SU-DHL-6 (cell line): ENCODE measurements at regions not wholly inside any gene's neighbourhood (a gene's known extent, or its start where the extent isn't known, plus 50 kb on each side); places are given as distances from the start of the nearest gene placed in this dataset.

Experiments used
- H2AFZ ChIP-seq: fragments of 200-600 bp; sonication (generic); 2 replicates; pipeline ENCODE4 v1.6.1; 2014; ENCODE audit warnings: low read depth, mild to moderate bottlenecking, moderate library complexity, mixed read lengths, antibody characterized with exemption, low read length; ENCODE audit not compliant: severe bottlenecking
- H3F3A ChIP-seq: fragments of 200-600 bp; shearing (Covaris generic); 2 replicates; pipeline ENCODE4 v1.6.0; 2016; ENCODE audit warnings: antibody characterized with exemption, mild to moderate bottlenecking; ENCODE audit not compliant: insufficient read depth
- H3K27ac ChIP-seq: fragments of 200-600 bp; sonication (generic); 2 replicates; pipeline ENCODE4 v1.5.1; 2016; ENCODE audit warnings: low read depth, mild to moderate bottlenecking, low read length, moderate library complexity, mixed read lengths
- H3K27me3 ChIP-seq: fragments of 200-600 bp; sonication (generic), shearing (Covaris generic); 2 replicates; pipeline ENCODE4 v1.6.0; 2014; ENCODE audit warnings: mild to moderate bottlenecking, low read length
- H3K36me3 ChIP-seq: fragments of 200-600 bp; sonication (generic); 2 replicates; pipeline ENCODE4 v1.6.1; 2014; ENCODE audit warnings: mild to moderate bottlenecking, low read length, mixed read lengths
- H3K4me2 ChIP-seq: fragments of 300-600, 200-600 bp; shearing (Covaris generic), sonication (generic); 2 replicates; pipeline ENCODE4 v1.6.0; 2014; ENCODE audit warnings: low read length, low read depth, mild to moderate bottlenecking; ENCODE audit not compliant: poor library complexity, severe bottlenecking
- H3K4me3 ChIP-seq: fragments of 200-600 bp; sonication (generic); 2 replicates; pipeline ENCODE4 v1.5.1; 2014; ENCODE audit warnings: antibody characterized with exemption, low read length, mild to moderate bottlenecking, mixed read lengths; ENCODE audit not compliant: insufficient read depth, poor library complexity, severe bottlenecking
- H3K79me2 ChIP-seq: fragments of 200-600 bp; sonication (generic); 2 replicates; pipeline ENCODE4 v1.6.1; 2014; ENCODE audit warnings: mild to moderate bottlenecking, low read length, moderate library complexity; ENCODE audit not compliant: insufficient read depth
- H3K9ac ChIP-seq: fragments of 200-600 bp; sonication (generic); 2 replicates; pipeline ENCODE4 v1.7.0; 2014; ENCODE audit warnings: mild to moderate bottlenecking, low read length
- H3K9me2 ChIP-seq: fragments of 200-600 bp; sonication (generic); replicated peaks from 2 replicates; pipeline ENCODE4 v1.6.1; 2014; ENCODE audit warnings: low read length; ENCODE audit not compliant: insufficient read depth
- H3K9me3 ChIP-seq: fragments of 200-600 bp; sonication (generic); 2 replicates; pipeline ENCODE4 v1.6.1; 2014; ENCODE audit warnings: low read length, mixed read lengths; ENCODE audit not compliant: insufficient read depth
- H4K20me1 ChIP-seq: fragments of 200-600 bp; sonication (generic); 2 replicates; pipeline ENCODE4 v1.6.1; 2014; ENCODE audit warnings: low read depth, mild to moderate bottlenecking, antibody characterized with exemption, low read length, moderate library complexity, mixed read lengths
- EZH2phosphoT487 ChIP-seq: fragments of 200-600 bp; sonication (generic), shearing (Covaris generic); conservative IDR thresholded peaks from 2 replicates; pipeline ENCODE4 v1.6.1; 2018; ENCODE audit warnings: mild to moderate bottlenecking, antibody characterized with exemption, low read length, moderate library complexity, mixed read lengths
- TF ChIP-seq, protein P1 (sequence below): fragments of 200-600 bp; sonication (generic); IDR thresholded peaks from one replicate; pipeline ENCODE4 v1.5.1; 2017; ENCODE audit warnings: antibody characterized with exemption, mild to moderate bottlenecking, low read length, moderate library complexity; ENCODE audit not compliant: insufficient read depth, poor library complexity, severe bottlenecking

DNA sequence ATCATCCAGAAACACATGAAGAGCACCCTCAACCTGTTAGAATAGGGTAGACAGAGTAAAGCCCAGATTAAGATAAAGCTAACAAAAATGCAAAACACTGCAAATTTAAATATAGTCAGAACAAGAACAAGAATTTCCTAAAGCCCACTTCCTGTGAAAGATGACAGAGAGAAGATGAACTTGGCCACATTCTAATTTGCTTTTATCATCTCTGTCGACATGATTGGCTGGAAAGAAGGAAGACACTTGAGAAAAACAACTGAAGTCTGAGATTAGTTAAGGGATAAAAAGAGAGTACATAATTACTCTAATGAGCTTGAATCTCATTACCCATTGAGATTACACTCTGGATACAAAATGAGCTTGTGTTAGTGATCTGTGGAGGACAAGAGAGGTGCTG lies 537.6 kb downstream of the KLF5 start:
- H3K27ac ChIP-seq: no peak overlapping the region

DNA sequence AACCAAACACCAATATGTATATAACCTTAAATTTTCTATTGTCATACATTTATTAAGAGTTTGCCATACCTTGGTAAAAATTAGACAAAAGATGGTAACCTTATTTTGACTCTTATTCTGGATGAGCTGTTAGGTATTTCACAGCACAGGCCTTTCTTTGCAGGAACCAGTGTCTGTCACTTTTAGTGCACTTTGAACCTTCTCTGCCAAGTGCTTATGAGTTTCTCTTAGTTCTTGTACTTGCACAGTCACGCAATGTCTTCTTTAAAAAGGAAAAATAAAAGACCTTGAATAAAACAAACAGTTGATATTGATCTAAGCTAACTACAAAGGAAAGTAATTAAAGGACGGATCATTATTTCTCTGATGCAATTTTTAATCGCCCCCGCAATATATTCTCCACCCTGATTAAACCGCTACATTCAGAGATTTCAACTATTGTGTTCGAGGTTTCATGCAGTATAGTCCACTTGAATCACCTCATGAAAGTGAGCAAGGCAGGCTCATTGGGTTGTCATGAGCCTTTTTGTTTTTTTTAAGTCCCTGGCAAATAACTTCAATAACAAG lies 534.5 kb downstream of the KLF5 start:
- no peaks in the 10 kb centered on the region for H3K36me3 ChIP-seq
- no peaks in the 10 kb centered on the region for H4K20me1 ChIP-seq
- no peak overlapping the region for H3K27ac ChIP-seq
- H3K9ac ChIP-seq: no peak overlapping the region
- no peaks in the 10 kb centered on the region; the same call in 1 of the 2 replicates for H3K9me2 ChIP-seq
- no peaks in the 10 kb centered on the region for H3K79me2 ChIP-seq
- no peak overlapping the region for H3K4me3 ChIP-seq
- H3F3A ChIP-seq: no peaks in the 10 kb centered on the region
- no peak overlapping the region for H2AFZ ChIP-seq
- no peaks in the 10 kb centered on the region for H3K27me3 ChIP-seq
- no peaks in the 10 kb centered on the region for H3K9me3 ChIP-seq
- no peak for TF ChIP-seq EZH2phosphoT487
- TF ChIP-seq, protein P1, sequence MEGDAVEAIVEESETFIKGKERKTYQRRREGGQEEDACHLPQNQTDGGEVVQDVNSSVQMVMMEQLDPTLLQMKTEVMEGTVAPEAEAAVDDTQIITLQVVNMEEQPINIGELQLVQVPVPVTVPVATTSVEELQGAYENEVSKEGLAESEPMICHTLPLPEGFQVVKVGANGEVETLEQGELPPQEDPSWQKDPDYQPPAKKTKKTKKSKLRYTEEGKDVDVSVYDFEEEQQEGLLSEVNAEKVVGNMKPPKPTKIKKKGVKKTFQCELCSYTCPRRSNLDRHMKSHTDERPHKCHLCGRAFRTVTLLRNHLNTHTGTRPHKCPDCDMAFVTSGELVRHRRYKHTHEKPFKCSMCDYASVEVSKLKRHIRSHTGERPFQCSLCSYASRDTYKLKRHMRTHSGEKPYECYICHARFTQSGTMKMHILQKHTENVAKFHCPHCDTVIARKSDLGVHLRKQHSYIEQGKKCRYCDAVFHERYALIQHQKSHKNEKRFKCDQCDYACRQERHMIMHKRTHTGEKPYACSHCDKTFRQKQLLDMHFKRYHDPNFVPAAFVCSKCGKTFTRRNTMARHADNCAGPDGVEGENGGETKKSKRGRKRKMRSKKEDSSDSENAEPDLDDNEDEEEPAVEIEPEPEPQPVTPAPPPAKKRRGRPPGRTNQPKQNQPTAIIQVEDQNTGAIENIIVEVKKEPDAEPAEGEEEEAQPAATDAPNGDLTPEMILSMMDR: no peak
- no peak overlapping the region for H3K4me2 ChIP-seq

More for the DNA sequence above, 537.6 kb downstream of the KLF5 start:
- Histone ChIP-seq H3F3A (no peaks in the 10 kb centered on the region), H3K9me2 (no peaks in the 10 kb centered on the region; the same call in 1 of the 2 replicates), H2AFZ (no peak overlapping the region), H3K27me3 (no peaks in the 10 kb centered on the region), H3K4me2 (no peak overlapping the region), H3K9ac (no peak overlapping the region), H3K79me2 (no peaks in the 10 kb centered on the region), H3K4me3 (no peak overlapping the region), H4K20me1 (no peaks in the 10 kb centered on the region), H3K9me3 (no peaks in the 10 kb centered on the region), H3K36me3 (no peaks in the 10 kb centered on the region)
- TF ChIP-seq EZH2phosphoT487: no peak
- TF ChIP-seq, protein P1: no peak

DNA sequence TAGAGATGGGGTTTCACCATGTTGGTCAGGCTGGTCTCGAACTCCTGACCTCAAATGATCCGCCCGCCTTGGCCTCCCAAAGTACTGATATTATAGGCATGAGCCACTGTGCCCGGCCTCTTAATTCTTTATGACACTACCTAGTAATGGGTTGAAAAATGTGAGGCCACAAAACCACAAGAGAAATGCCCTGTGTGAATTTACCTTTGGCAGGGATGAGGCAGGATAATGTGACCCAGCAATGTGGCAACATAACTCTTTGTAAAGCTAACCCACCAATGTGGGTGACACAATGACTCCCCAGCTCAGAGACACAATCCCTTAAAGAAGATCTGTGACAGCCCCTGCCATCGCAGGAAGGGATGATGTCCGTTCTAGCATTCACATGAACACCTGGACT lies 533.1 kb downstream of the KLF5 start:
- H2AFZ ChIP-seq: no peak overlapping the region
- TF ChIP-seq, protein P1: no peak
- TF ChIP-seq EZH2phosphoT487: no peak
- H3F3A ChIP-seq: no peaks in the 10 kb centered on the region
- no peaks in the 10 kb centered on the region for H4K20me1 ChIP-seq
- no peak overlapping the region for H3K4me2 ChIP-seq
- no peaks in the 10 kb centered on the region; the same call in 1 of the 2 replicates for H3K9me2 ChIP-seq
- no peaks in the 10 kb centered on the region for H3K9me3 ChIP-seq
- no peak overlapping the region for H3K4me3 ChIP-seq
- no peaks in the 10 kb centered on the region for H3K27me3 ChIP-seq
- H3K9ac ChIP-seq: no peak overlapping the region
- no peak overlapping the region for H3K27ac ChIP-seq
- no peaks in the 10 kb centered on the region for H3K36me3 ChIP-seq
- H3K79me2 ChIP-seq: no peaks in the 10 kb centered on the region
